Stimulated activated CD8-positive, alpha-beta memory T cell treated with anti-CD3 and anti-CD28 coated beads, Interleukin-4, amount 100 ng/mL, for 4 hours (primary cell): ENCODE measurements at regions not wholly inside any gene's neighbourhood (a gene's known extent, or its start where the extent isn't known, plus 50 kb on each side); places are given as distances from the start of the nearest gene placed in this dataset.

Experiments used
- DNase-seq, 2 donors: peaks; one replicate each; pipeline ENCODE4 v3.0.0-alpha.2; 2020; ENCODE audit warnings: low read depth in 2 of 2, low spot score in 1 of 2

DNA sequence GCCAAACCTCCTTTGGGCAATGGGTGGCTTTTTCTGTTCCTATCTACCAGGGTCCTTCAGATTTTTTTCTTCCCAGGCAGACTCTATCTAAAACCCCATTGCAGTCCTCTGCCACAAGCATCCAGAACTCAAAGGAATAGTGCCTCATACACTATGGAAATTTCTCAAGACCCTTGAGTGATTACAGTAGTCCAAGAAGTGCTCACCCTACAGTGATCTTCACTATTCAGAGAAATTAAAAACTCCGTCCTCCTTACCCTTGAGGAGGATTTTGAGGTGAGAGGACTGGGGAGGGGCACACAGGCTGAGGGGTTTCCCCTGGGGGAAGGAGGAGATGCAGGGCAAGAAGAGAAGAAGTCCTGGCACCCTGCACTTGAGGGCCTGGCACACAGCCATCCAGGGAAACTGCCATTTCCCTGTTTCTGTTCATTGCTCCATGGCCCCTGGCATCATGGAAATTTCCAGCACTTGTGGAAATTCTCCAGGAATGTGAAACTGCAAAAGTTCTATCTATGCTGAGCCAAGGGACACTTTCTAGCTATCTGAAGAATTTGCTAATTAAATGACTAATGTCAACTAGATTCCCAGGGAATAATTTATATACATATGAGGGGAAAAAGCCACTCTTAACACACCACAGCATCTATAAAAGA lies 102.5 kb upstream of the ATP1B1 start:
- DNase-seq, result no peak

- no peak for DNase-seq
These were observed 100.7 kb upstream of the ATP1B1 start for GRCh38 chr1:169005776-169006175.

GRCh38 chr1:169009666-169010065 lies 96.8 kb upstream of the ATP1B1 start:
- DNase-seq, result no peak

GRCh38 chr1:169012416-169012815 lies 94.1 kb upstream of the ATP1B1 start:
- no peak for DNase-seq

DNA sequence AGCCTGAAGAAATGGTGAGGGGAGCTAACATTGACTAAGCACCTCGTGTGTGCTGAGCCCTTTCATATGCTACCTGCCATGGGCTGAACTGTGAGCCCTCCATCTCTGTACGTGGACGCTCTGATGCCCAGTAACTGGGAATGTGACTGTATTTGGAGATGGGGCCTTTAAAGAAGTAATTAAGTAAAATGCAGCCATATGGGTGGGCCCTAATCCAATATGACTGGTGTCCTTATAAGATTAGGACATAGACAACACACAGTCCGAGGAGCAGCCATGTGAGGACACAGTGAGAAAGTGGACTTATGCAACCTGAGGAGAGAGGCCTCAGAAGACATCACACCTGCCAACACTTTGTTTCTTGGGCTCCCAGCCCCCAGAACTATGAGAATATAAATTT lies 92.7 kb upstream of the ATP1B1 start:
- no peak for DNase-seq

DNA sequence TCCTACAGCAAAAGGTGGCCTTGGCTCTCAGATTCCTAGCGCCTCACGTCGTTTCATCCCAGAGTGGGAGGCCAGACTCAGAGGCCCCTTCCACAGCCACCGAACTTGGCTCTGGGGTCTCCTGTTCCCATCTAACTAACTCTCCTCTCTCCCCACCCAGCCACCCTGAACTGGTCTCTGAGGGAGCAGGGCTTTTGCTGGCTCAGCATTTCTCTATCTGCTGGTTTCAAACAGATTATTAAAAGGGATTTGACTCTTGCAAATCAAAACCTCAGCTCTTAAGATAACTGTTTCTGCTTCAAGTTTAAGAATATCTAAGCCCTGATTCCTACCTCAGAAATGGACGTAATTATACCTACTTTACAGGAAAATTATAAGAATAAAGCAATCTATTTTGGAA lies 91.0 kb upstream of the ATP1B1 start:
- no peak for DNase-seq

GRCh38 chr1:169018751-169019150 lies 87.7 kb upstream of the ATP1B1 start:
- no peak for DNase-seq

GRCh38 chr1:169019419-169020058 lies 87.0 kb upstream of the ATP1B1 start:
- DNase-seq, result no peak

DNA sequence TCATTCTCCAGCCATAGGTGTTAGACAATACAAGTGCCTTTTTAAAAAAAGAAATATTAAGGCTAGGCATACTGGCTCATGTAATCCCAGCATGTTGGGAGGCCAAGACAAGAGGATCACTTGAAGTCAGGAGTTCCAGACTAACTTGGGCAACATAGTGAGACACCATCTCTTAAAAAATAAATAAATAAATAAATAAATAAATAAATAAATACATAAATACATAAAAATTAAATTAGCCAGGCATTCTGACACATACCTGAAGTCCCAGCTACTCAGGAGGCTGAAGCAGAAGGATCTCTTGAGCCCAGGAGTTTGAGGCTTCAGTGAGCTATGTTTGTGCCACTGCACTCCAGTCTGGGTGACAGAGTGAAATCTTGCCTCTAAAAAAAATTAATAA lies 85.8 kb upstream of the ATP1B1 start:
- no peak for DNase-seq

DNA sequence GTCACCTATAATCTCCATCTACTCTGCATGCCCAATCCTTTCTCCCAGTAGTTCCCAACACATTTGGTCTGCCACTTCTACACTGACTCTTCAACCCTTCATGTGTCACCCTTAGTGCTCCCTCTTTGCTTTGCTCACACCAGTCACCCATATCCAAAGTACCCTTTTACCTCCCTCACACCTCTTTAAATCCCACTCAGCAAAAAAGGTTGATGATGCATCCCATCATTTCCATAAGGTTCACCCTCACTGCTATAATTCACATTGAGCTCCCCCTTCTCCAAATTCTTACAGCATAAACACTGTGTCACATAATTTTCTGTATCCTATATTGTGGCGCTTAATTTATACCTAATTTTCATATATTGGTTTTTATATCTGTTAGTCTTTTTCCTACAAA lies 83.8 kb upstream of the ATP1B1 start:
- no peak for DNase-seq

DNA sequence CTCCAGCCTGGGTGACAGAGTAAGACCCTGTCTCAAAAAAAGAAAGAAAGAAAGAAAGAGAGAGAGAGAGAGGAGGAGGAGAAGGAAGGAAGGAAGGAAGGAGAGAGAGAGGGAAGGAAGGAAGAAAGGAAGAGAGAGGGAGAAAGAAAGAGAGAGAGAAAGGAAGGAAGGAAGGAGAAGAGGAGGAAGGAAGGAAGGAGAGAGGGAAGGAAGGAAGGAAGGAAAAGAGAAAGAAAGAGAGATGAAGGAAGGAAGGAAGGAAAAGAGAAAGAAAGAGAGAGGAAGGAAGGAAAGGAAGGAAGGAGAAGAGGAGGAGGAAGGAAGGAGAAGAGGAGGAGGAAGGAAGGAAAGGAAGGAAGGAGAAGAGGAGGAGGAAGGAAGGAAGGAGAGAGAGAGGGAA lies 82.2 kb upstream of the ATP1B1 start:
- DNase-seq, result no peak

DNA sequence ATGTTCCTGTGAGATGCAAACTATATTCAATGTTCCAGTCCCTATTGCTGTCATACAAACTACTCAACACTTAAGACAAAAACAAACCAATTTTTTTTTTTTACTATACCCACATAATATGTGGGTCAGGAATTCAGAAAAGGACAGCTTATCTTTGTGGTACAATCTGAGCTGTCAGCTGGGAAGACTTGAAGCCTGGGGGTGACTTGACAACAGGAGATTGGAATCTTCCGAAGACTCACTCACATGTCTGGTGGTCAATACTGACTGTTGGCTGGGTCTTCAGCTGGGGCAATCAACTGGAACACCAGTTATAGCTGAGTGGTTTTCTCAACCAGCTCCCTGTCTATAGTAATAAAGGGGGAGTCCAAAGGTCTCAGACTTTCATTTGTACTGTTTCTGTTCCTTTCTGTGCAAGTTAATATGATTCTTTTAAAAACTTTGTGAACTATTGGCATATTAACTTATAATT lies 81.7 kb upstream of the ATP1B1 start:
- DNase-seq, result no peak

GRCh38 chr1:169025412-169025811 lies 81.1 kb upstream of the ATP1B1 start:
- DNase-seq, result no peak

GRCh38 chr1:169027607-169028320 lies 78.7 kb upstream of the ATP1B1 start:
- DNase-seq, result no peak

DNA sequence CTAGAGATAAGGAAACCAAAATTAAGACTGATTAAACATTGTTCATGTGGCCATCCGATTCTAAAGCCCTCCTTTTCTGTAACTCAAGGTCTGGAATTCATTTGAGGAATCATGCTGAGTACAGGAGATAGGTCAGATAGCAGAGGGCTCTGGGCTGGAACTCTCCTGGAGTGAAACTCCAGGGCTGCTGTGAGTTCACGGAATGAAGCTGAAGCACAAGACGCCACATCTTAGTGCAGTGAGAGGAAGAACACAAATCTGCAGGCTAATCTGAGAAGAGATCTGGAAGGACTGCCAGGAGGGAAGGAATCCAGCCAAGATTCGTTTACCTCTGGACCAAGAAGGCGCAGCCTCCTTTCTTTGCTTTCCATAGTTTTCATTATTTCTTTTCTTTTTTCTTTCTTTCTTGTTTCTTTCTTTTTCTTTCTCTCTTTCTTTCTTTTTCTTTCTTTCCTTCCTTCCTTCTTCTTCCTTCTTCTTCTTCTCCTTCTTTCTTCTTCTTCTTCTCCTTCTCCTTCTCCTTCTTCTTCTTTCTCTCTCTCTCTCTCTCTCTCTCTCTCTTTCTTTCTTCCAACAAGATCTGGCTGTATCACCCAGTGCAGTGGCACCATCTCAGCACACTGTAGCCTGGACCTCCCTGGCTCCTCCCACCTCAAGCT lies 74.8 kb upstream of the ATP1B1 start:
- no peak for DNase-seq

GRCh38 chr1:169041366-169041765 lies 65.1 kb upstream of the ATP1B1 start:
- no peak for DNase-seq

- DNase-seq, result no peak
These were observed 64.1 kb upstream of the ATP1B1 start for GRCh38 chr1:169042377-169042776.

DNA sequence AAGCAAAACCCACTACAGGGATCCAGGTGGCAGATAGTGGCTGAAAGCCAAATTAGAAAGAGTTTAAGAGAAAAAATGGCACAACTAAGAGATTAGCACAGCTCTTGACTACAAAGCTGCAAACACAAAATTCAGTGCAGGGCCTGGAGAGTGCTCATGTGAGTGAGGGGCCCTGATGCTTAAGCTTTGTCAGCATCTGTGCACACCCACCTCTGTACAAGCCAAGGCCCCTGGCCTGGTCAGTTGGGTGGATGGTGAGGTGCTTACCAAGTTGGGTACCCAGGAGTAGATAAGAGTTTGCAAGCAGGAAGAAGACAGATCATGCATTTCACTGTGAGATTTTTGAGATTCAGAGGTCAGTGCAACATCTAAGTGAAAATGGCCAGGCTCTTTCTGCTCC lies 62.7 kb upstream of the ATP1B1 start:
- DNase-seq, result no peak

GRCh38 chr1:169044296-169044695 lies 62.2 kb upstream of the ATP1B1 start:
- DNase-seq, result no peak

DNA sequence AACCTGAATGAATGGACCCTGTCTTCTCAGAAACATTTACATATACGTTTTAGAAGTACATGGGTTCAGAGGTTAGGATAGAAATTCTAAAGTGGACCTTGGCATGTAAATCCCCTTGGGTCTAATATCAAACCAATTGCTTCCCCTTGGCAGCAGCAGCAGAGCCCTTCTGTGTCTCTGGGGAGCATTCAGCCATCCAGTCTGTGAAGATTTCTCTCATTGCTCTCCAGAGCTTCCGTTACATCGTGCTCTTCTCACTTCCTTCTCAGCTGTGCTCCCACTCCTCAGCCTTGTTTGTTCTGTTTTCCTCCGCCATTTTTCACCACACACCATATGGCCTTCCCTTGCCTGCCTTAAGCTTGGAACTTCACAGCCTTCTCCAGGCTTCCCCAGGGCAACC lies 61.5 kb upstream of the ATP1B1 start:
- no peak for DNase-seq

GRCh38 chr1:169046671-169047070 lies 59.8 kb upstream of the ATP1B1 start:
- no peak for DNase-seq

GRCh38 chr1:169047074-169047473 lies 59.4 kb upstream of the ATP1B1 start:
- no peak for DNase-seq
